Liver (tissue), 3 donors: ENCODE measurements at regions not wholly inside any gene's neighbourhood (a gene's known extent, or its start where the extent isn't known, plus 50 kb on each side); places are given as distances from the start of the nearest gene placed in this dataset.

ENCODE experiments used
- EGR1 ChIP-seq, 2 donors: IDR thresholded peaks; 2 replicates each; pipeline ENCODE4 v1.6.1; 2016 to 2018; ENCODE audit warnings: antibody characterized with exemption in 2 of 2, low read depth in 2 of 2
- GABPA ChIP-seq, 2 donors: IDR thresholded peaks in 1 of 2; conservative IDR thresholded peaks in 1 of 2; 2 replicates each; pipeline ENCODE4 v1.6.1; 2016; ENCODE audit warnings: antibody characterized with exemption in 2 of 2, mild to moderate bottlenecking in 1 of 2, moderate library complexity in 1 of 2
- HNF4A ChIP-seq, 2 donors: conservative IDR thresholded peaks; 2 replicates each; pipeline ENCODE4 v1.6.1; 2016; ENCODE audit warnings: antibody characterized with exemption in 2 of 2, mild to moderate bottlenecking in 2 of 2
- JUND ChIP-seq, 2 donors: IDR thresholded peaks; 2 replicates each; pipeline ENCODE4 v1.6.1; 2016; ENCODE audit warnings: antibody characterized with exemption in 2 of 2
- RXRA ChIP-seq, 2 donors: IDR thresholded peaks; 2 replicates each; pipeline ENCODE4 v1.6.1; 2017 to 2018; ENCODE audit warnings: antibody characterized with exemption in 2 of 2, mild to moderate bottlenecking in 1 of 2
- SP1 ChIP-seq: IDR thresholded peaks from 2 replicates; pipeline ENCODE4 v1.6.1; 2018; ENCODE audit warnings: antibody characterized with exemption, mild to moderate bottlenecking
- TAF1 ChIP-seq: conservative IDR thresholded peaks from 2 replicates; pipeline ENCODE4 v1.6.1; 2016; ENCODE audit warnings: antibody characterized with exemption, mild to moderate bottlenecking
- YY1 ChIP-seq: IDR thresholded peaks from 2 replicates; pipeline ENCODE4 v1.6.1; 2016; ENCODE audit warnings: antibody characterized with exemption, mild to moderate bottlenecking
- TF ChIP-seq, protein P1 (sequence below): fragments of 150-350 bp; IDR thresholded peaks from 2 replicates; pipeline ENCODE4 v1.5.1; 2017; ENCODE audit warnings: improper control_type of control experiment, low read depth, low read length; ENCODE audit not compliant: missing input control
- TF ChIP-seq, protein P2 (sequence below): IDR thresholded peaks from 2 replicates; pipeline ENCODE4 v1.6.1; 2016; ENCODE audit warnings: antibody characterized with exemption, mild to moderate bottlenecking
- TF ChIP-seq, protein P3 (sequence below): IDR thresholded peaks from 2 replicates; pipeline ENCODE4 v1.6.1; 2016; ENCODE audit warnings: antibody characterized with exemption
- TF ChIP-seq, protein P4 (sequence below): IDR thresholded peaks from 2 replicates; pipeline ENCODE4 v1.6.1; 2016; ENCODE audit warnings: antibody characterized with exemption
- donor health status: healthy.
- donor health status: healthy.

DNA sequence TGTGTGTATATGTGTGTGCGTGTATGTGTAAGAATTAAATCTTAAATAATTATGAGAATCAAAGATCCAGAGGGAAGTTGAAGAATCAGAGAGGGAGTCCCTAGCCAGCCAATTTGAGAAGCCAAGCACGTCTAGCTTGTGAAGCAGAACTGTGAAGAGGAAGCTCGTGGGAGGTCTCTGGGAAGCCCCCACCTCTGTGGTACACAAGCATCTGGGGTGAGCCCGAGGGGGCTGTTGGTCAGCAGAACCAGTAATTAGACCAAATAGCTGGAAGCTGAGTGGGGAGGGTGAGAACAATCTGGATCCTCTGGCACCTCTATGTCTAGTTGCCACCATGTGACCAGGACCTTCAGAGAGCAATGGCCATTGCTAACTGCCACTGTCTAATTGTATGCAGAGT, 162.7 kb upstream of the ADRA1D start:
- TF ChIP-seq, protein P1, sequence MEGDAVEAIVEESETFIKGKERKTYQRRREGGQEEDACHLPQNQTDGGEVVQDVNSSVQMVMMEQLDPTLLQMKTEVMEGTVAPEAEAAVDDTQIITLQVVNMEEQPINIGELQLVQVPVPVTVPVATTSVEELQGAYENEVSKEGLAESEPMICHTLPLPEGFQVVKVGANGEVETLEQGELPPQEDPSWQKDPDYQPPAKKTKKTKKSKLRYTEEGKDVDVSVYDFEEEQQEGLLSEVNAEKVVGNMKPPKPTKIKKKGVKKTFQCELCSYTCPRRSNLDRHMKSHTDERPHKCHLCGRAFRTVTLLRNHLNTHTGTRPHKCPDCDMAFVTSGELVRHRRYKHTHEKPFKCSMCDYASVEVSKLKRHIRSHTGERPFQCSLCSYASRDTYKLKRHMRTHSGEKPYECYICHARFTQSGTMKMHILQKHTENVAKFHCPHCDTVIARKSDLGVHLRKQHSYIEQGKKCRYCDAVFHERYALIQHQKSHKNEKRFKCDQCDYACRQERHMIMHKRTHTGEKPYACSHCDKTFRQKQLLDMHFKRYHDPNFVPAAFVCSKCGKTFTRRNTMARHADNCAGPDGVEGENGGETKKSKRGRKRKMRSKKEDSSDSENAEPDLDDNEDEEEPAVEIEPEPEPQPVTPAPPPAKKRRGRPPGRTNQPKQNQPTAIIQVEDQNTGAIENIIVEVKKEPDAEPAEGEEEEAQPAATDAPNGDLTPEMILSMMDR, result no peak
- TF ChIP-seq YY1, result no peak
- TF ChIP-seq, protein P2, sequence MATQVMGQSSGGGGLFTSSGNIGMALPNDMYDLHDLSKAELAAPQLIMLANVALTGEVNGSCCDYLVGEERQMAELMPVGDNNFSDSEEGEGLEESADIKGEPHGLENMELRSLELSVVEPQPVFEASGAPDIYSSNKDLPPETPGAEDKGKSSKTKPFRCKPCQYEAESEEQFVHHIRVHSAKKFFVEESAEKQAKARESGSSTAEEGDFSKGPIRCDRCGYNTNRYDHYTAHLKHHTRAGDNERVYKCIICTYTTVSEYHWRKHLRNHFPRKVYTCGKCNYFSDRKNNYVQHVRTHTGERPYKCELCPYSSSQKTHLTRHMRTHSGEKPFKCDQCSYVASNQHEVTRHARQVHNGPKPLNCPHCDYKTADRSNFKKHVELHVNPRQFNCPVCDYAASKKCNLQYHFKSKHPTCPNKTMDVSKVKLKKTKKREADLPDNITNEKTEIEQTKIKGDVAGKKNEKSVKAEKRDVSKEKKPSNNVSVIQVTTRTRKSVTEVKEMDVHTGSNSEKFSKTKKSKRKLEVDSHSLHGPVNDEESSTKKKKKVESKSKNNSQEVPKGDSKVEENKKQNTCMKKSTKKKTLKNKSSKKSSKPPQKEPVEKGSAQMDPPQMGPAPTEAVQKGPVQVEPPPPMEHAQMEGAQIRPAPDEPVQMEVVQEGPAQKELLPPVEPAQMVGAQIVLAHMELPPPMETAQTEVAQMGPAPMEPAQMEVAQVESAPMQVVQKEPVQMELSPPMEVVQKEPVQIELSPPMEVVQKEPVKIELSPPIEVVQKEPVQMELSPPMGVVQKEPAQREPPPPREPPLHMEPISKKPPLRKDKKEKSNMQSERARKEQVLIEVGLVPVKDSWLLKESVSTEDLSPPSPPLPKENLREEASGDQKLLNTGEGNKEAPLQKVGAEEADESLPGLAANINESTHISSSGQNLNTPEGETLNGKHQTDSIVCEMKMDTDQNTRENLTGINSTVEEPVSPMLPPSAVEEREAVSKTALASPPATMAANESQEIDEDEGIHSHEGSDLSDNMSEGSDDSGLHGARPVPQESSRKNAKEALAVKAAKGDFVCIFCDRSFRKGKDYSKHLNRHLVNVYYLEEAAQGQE, result no peak
- TF ChIP-seq, protein P3, sequence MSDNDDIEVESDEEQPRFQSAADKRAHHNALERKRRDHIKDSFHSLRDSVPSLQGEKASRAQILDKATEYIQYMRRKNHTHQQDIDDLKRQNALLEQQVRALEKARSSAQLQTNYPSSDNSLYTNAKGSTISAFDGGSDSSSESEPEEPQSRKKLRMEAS, result no peak
- TF ChIP-seq GABPA (IDR thresholded peaks at IDR 0.05 in 1 of 2, conservative IDR thresholded peaks at IDR 0.05 in 1 of 2), result no peak
- TF ChIP-seq EGR1 (IDR thresholded peaks at IDR 0.05; ENCODE audit: low read depth in 2 of 2), result no peak
- TF ChIP-seq JUND (IDR thresholded peaks at IDR 0.05), result no peak
- TF ChIP-seq HNF4A (conservative IDR thresholded peaks at IDR 0.05), result no peak
- TF ChIP-seq RXRA (IDR thresholded peaks at IDR 0.05), result no peak
- no peak for TF ChIP-seq TAF1
- TF ChIP-seq, protein P4, sequence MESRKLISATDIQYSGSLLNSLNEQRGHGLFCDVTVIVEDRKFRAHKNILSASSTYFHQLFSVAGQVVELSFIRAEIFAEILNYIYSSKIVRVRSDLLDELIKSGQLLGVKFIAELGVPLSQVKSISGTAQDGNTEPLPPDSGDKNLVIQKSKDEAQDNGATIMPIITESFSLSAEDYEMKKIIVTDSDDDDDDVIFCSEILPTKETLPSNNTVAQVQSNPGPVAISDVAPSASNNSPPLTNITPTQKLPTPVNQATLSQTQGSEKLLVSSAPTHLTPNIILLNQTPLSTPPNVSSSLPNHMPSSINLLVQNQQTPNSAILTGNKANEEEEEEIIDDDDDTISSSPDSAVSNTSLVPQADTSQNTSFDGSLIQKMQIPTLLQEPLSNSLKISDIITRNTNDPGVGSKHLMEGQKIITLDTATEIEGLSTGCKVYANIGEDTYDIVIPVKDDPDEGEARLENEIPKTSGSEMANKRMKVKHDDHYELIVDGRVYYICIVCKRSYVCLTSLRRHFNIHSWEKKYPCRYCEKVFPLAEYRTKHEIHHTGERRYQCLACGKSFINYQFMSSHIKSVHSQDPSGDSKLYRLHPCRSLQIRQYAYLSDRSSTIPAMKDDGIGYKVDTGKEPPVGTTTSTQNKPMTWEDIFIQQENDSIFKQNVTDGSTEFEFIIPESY, result no peak
- TF ChIP-seq SP1, result no peak
